AG09319 (cell line): ENCODE measurements at regions not wholly inside any gene's neighbourhood (a gene's known extent, or its start where the extent isn't known, plus 50 kb on each side); places are given as distances from the start of the nearest gene placed in this dataset.

ENCODE experiments used
- DNase-seq: peaks from one replicate; pipeline ENCODE4 v3.0.0-alpha.2; 2010; ENCODE audit warnings: low read depth; ENCODE audit errors: extremely low read depth
- TF ChIP-seq, protein P1 (sequence below): IDR thresholded peaks from 2 replicates; pipeline ENCODE4 v1.5.1; 2011; ENCODE audit warnings: low read depth, mild to moderate bottlenecking, inconsistent platforms, low read length, moderate library complexity

- TF ChIP-seq, protein P1, sequence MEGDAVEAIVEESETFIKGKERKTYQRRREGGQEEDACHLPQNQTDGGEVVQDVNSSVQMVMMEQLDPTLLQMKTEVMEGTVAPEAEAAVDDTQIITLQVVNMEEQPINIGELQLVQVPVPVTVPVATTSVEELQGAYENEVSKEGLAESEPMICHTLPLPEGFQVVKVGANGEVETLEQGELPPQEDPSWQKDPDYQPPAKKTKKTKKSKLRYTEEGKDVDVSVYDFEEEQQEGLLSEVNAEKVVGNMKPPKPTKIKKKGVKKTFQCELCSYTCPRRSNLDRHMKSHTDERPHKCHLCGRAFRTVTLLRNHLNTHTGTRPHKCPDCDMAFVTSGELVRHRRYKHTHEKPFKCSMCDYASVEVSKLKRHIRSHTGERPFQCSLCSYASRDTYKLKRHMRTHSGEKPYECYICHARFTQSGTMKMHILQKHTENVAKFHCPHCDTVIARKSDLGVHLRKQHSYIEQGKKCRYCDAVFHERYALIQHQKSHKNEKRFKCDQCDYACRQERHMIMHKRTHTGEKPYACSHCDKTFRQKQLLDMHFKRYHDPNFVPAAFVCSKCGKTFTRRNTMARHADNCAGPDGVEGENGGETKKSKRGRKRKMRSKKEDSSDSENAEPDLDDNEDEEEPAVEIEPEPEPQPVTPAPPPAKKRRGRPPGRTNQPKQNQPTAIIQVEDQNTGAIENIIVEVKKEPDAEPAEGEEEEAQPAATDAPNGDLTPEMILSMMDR: no peak
Observed at GRCh38 chr7:42746214-42746613, 165.7 kb downstream of the C7orf25 start.

DNA sequence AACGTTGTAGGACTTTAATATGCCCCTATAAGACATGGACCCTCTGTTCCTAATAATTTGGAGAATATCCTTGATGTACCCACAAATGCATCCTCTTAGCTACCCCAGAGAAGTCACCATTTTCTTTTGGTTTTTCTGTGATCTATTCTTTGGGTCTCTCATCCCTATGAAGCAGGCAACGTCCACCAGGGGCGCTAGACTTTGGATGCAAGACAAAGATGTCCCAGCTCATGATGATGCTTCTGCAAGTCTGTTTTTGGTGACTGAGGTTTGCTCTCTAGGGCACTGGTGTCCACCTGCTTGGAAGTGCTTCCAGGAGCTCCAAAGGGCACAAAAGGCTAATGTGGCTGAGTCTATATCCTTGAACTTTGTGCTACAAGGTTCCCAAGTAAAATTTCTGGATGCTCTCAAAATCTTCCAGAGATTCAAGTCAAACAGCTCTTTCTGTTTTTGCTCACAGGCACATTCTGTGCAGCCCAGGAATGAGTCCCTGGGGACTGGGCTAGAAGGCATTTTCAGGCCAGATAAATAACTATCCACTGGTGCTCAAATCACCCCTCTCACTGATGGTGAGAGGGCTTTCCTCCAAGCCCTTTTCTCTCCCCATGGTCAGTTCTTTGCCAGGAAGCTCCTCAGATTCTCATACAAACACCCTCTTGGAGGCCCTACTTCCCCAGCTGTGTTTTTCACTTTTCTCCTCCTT, 166.4 kb downstream of the C7orf25 start:
- TF ChIP-seq, protein P1: peak; percentile 54
- no peak for DNase-seq

More at GRCh38 chr7:42746214-42746613, 165.7 kb downstream of the C7orf25 start:
- DNase-seq: no peak

DNA sequence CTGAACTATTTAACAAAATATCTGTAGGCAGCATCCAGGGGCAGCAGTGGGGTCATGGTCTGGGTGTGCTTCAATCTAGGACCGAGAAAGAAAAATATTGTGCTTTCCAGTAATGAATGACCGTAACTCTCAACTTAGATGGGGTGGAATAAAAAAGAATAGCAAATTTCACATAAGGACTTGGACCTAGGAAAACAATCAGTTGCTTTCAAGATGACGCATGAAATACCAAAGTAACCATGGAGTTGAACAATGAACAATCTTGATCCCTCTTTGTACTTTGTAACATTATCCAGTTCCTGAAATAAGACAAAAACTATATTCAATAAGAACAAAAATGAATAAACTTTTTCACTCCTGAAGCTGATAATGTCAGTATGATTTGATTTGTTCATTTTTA, 167.1 kb downstream of the C7orf25 start:
- DNase-seq: no peak
- TF ChIP-seq, protein P1: no peak

DNA sequence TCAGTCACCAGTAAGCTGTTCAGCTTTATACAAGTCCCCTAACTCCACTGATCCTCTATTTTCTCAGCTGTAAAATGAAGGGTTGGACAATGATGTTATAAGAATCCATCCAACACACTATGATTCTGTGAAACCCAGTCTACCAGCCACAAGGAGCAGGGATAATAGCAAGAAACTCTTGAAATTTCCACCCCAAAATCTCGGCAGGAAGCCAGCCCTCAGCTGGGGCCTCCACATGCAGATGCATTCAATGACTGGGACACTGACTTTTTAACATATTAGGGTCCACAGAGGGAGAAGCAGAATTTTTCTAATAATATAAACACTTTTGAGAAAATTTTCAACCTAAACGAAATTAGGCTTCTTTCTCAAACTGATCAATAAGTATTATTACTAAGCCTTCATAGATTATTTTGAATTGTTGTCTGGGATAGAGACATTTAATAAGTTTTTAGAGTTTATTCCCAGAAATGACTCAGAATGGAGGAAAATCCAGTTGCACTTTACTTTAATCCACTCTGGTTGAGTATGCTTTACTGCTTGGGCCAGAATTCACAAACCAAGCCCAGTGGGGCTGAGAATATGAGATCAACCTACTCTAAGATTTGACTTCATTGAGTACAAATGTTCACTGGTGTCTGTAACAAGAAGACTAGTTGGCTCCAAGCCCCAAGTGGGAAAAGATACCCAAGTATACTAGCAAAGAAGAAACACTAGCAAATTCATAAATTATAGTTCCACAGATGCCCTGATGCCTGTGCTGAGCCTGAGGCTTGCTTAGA, 168.6 kb downstream of the C7orf25 start:
- DNase-seq: no peak
- TF ChIP-seq, protein P1: no peak

GRCh38 chr7:42742318-42742717, 169.6 kb downstream of the C7orf25 start:
- no peak for DNase-seq
- TF ChIP-seq, protein P1: no peak

GRCh38 chr7:42740408-42740807, 171.5 kb downstream of the C7orf25 start:
- TF ChIP-seq, protein P1: no peak
- no peak for DNase-seq

DNA sequence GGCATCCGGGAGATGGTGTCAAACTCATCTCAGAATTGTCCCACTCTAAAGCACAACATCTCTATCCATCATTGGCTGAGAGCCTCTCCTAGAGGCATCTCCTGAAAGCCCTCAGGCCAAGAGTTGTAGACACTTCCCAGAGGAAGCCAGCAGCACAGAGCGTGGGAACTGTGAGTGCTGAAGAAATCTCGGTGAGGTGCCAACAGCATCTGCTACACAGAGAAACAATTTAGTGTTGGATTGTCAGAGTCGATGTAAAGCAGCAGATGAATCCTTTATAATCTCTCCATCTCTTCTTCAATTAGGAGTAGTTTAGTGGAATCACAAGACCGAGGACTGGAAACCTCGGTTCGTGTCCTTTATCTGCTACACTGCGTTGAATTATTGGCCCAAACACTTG, 172.2 kb downstream of the C7orf25 start:
- TF ChIP-seq, protein P1: no peak
- DNase-seq: no peak
